Caco-2 (cell line): ENCODE measurements at regions not wholly inside any gene's neighbourhood (a gene's known extent, or its start where the extent isn't known, plus 50 kb on each side); places are given as distances from the start of the nearest gene placed in this dataset.

Experiments used
- BruUV-seq: library from RNA; stranded (reverse); fragments of 400-500 nt; replicated peaks from 2 replicates; lab custom pipeline; 2021; lab: Mats Ljungman, UMichigan
- CTCF ChIA-PET: fragments of 300-600 bp; sonication (Branson Sonifier 250); formaldehyde crosslinking; loops from one replicate; lab custom pipeline; 2022; ENCODE audit warnings: antibody characterized with exemption; lab: Charles Lee
- POLR2A ChIA-PET: fragments of 300-600 bp; sonication (Branson Sonifier 250); formaldehyde crosslinking; loops from one replicate; lab custom pipeline; 2022; ENCODE audit warnings: antibody characterized with exemption; lab: Charles Lee
- DNase-seq, 2 experiments: peaks; one replicate each; pipeline versions ENCODE4 v3.0.0 to v3.0.0-alpha.2; 2020 to 2022
- H3K27me3 ChIP-seq: replicated peaks from 2 replicates; pipeline ENCODE4 v1.6.0; 2011; ENCODE audit warnings: low read length; ENCODE audit not compliant: control insufficient read depth, insufficient read depth
- H3K36me3 ChIP-seq: 2 replicates; pipeline ENCODE4 v1.5.1; 2011; ENCODE audit warnings: low read length; ENCODE audit not compliant: control insufficient read depth, insufficient read depth
- H3K4me1 ChIP-seq: fragments of 250-450 bp; sonication (Bioruptor Pico); 2 replicates; pipeline ENCODE4 v1.5.1; 2020; ENCODE audit warnings: mild to moderate bottlenecking
- H3K4me3 ChIP-seq: 2 replicates; pipeline ENCODE4 v1.5.1; 2011; ENCODE audit warnings: low read depth, mild to moderate bottlenecking, control low read depth, low read length
- H3K9me3 ChIP-seq: fragments of 250-450 bp; sonication (Bioruptor Pico); 2 replicates; pipeline ENCODE4 v1.5.1; 2020; ENCODE audit warnings: mild to moderate bottlenecking, moderate library complexity
- H3K27ac Mint-ChIP-seq: one replicate; pipeline ENCODE4 v1.8.0; 2022; ENCODE audit warnings: mixed read lengths; ENCODE audit not compliant: unreplicated experiment
- H3K27me3 Mint-ChIP-seq: one replicate; pipeline ENCODE4 v1.8.0; 2022; ENCODE audit warnings: mixed read lengths; ENCODE audit not compliant: insufficient read depth, unreplicated experiment
- H3K36me3 Mint-ChIP-seq: one replicate; pipeline ENCODE4 v1.8.0; 2022; ENCODE audit warnings: mild to moderate bottlenecking, mixed read lengths; ENCODE audit not compliant: insufficient read depth, unreplicated experiment
- H3K4me1 Mint-ChIP-seq: one replicate; pipeline ENCODE4 v1.8.0; 2022; ENCODE audit warnings: low read depth, mixed read lengths; ENCODE audit not compliant: unreplicated experiment
- H3K4me3 Mint-ChIP-seq: one replicate; pipeline ENCODE4 v1.8.0; 2022; ENCODE audit warnings: mild to moderate bottlenecking, moderate library complexity, mixed read lengths; ENCODE audit not compliant: unreplicated experiment
- H3K9me3 Mint-ChIP-seq: one replicate; pipeline ENCODE4 v1.8.0; 2022; ENCODE audit warnings: mixed read lengths; ENCODE audit not compliant: unreplicated experiment
- CTCF ChIP-seq, 2 experiments: fragments of 200-600 bp in 1 of 2; IDR thresholded peaks; 1 replicate in 1 of 2; 2 replicates in 1 of 2; pipeline versions ENCODE4 v1.5.1 to v1.8.0; 2011 to 2022; ENCODE audit warnings: antibody characterized with exemption in 1 of 2, control low read depth in 1 of 2, inconsistent platforms in 1 of 2, low read depth in 1 of 2, low read length in 1 of 2, mild to moderate bottlenecking in 1 of 2, moderate library complexity in 1 of 2; ENCODE audit not compliant: insufficient read depth in 1 of 2, severe bottlenecking in 1 of 2, unreplicated experiment in 1 of 2
- intact Hi-C: fragments of 100-400 bp; cut with micrococcal nuclease; formaldehyde crosslinking; loops from one replicate; pipeline ENCODE4 v1.10.0; 2022; ENCODE audit not compliant: unreplicated experiment

GRCh38 chr11:127825183-127825582 lies 762.2 kb downstream of the ETS1 start:
- ChIA-PET CTCF (no interaction called here), POLR2A (interaction anchor here (1.0 kb wide), 2 partner anchors 18 to 20 kb away, joined by 3 read pairs; no protein-coding TSS in a partner anchor)
- Mint-ChIP-seq H3K9me3 (peaks cover 48% of the 10 kb centered on the region), H3K27me3 (no peaks in the 10 kb centered on the region), H3K36me3 (peaks cover 9% of the 10 kb centered on the region), H3K4me3 (no peak overlapping the region), H3K27ac (peak overlapping the region; percentile 53), H3K4me1 (peaks cover 21% of the 10 kb centered on the region)
- Histone ChIP-seq H3K4me1 (peaks cover 10% of the 10 kb centered on the region), H3K27me3 (no peaks in the 10 kb centered on the region), H3K9me3 (peaks cover 8% of the 10 kb centered on the region), H3K4me3 (no peak overlapping the region), H3K36me3 (no peaks in the 10 kb centered on the region)
- DNase-seq: peak; percentile 71 to 74
- no peak for TF ChIP-seq CTCF (IDR thresholded peaks at IDR 0.05; ENCODE audit: insufficient read depth in 1 of 2, low read depth in 1 of 2, low read length in 1 of 2, severe bottlenecking in 1 of 2, unreplicated experiment in 1 of 2)
- intact Hi-C loops: loop anchor here (1.0 kb wide), 1 partner anchor 19 kb away; no protein-coding TSS in a partner anchor
- BruUV-seq: no TSS peak

- ChIA-PET CTCF (interaction anchor here (0.7 kb wide), 1 partner anchor 32 kb away, joined by 3 read pairs; no protein-coding TSS in a partner anchor), POLR2A (no interaction called here)
- no peak for TF ChIP-seq CTCF (IDR thresholded peaks at IDR 0.05; ENCODE audit: insufficient read depth in 1 of 2, low read depth in 1 of 2, low read length in 1 of 2, severe bottlenecking in 1 of 2, unreplicated experiment in 1 of 2)
- H3K36me3 Mint-ChIP-seq: no peaks in the 10 kb centered on the region
- H3K27me3 Mint-ChIP-seq: no peaks in the 10 kb centered on the region
- H3K9me3 Mint-ChIP-seq: peaks cover 23% of the 10 kb centered on the region
- H3K27ac Mint-ChIP-seq: no peak overlapping the region
- H3K4me1 Mint-ChIP-seq: peaks cover 3% of the 10 kb centered on the region
- H3K4me3 Mint-ChIP-seq: no peak overlapping the region
- H3K4me1 ChIP-seq: no peaks in the 10 kb centered on the region
- no peaks in the 10 kb centered on the region for H3K27me3 ChIP-seq
- H3K9me3 ChIP-seq: no peaks in the 10 kb centered on the region; the same call in 1 of the 2 replicates
- intact Hi-C loops: no loop called here
- no peak overlapping the region for H3K4me3 ChIP-seq
- no peak for DNase-seq
- no peaks in the 10 kb centered on the region for H3K36me3 ChIP-seq
- no TSS peak for BruUV-seq
Observed at GRCh38 chr11:127818625-127819024, 768.7 kb downstream of the ETS1 start.

- intact Hi-C loops: no loop called here
- BruUV-seq: no TSS peak
- H3K27me3 ChIP-seq: no peaks in the 10 kb centered on the region
- no peaks in the 10 kb centered on the region for H3K36me3 ChIP-seq
- POLR2A ChIA-PET: no interaction called here
- H3K9me3 ChIP-seq: no peaks in the 10 kb centered on the region; the same call in 1 of the 2 replicates
- H3K4me1 ChIP-seq: no peaks in the 10 kb centered on the region
- H3K27me3 Mint-ChIP-seq: no peaks in the 10 kb centered on the region
- no peak overlapping the region for H3K4me3 ChIP-seq
- H3K27ac Mint-ChIP-seq: no peak overlapping the region
- TF ChIP-seq CTCF (IDR thresholded peaks at IDR 0.05; ENCODE audit: insufficient read depth in 1 of 2, low read depth in 1 of 2, low read length in 1 of 2, severe bottlenecking in 1 of 2, unreplicated experiment in 1 of 2): no peak
- CTCF ChIA-PET: no interaction called here
- H3K4me1 Mint-ChIP-seq: no peaks in the 10 kb centered on the region
- no peak overlapping the region for H3K4me3 Mint-ChIP-seq
- peaks cover 6% of the 10 kb centered on the region for H3K9me3 Mint-ChIP-seq
- DNase-seq: no peak
- H3K36me3 Mint-ChIP-seq: no peaks in the 10 kb centered on the region
Observed at GRCh38 chr11:127816962-127817361, 770.4 kb downstream of the ETS1 start.
